Adrenal gland (tissue), 5 donors: ENCODE measurements at regions not wholly inside any gene's neighbourhood (a gene's known extent, or its start where the extent isn't known, plus 50 kb on each side); places are given as distances from the start of the nearest gene placed in this dataset.
"Not testable (repeated sequence)": the region's sequence is repeated elsewhere in the genome, so short reads cannot be mapped to it uniquely, and the experiment has no call there.

Source experiments
- CTCF ChIP-seq, 6 experiments: fragments of 450-650 bp in 4 of 6; fragments of 200-600 bp in 2 of 6; sonication (generic) in 1 of 6; IDR thresholded peaks; 1 replicate in 5 of 6; 2 replicates in 1 of 6; pipeline versions ENCODE4 v1.5.1 to v1.8.0; 2016 to 2021; ENCODE audit warnings: antibody characterized with exemption in 6 of 6, mild to moderate bottlenecking in 2 of 6, moderate library complexity in 1 of 6
- POLR2A ChIP-seq, 2 donors: fragments of 450-650 bp; IDR thresholded peaks; one replicate each; pipeline ENCODE4 v1.6.1; 2017; ENCODE audit warnings: antibody characterized with exemption in 2 of 2, mild to moderate bottlenecking in 2 of 2, moderate library complexity in 1 of 2
- donor health status: DM: no; HTN: no; CAD: no.

- TF ChIP-seq CTCF, POLR2A (IDR thresholded peaks at IDR 0.05): not testable (repeated sequence)
Measured at GRCh38 chr5:109544873-109545272, 135.1 kb upstream of the PJA2 start.
